Calu3 (cell line): ENCODE measurements at regions not wholly inside any gene's neighbourhood (a gene's known extent, or its start where the extent isn't known, plus 50 kb on each side); places are given as distances from the start of the nearest gene placed in this dataset.
"Not testable (repeated sequence)": the region's sequence is repeated elsewhere in the genome, so short reads cannot be mapped to it uniquely, and the experiment has no call there.

Experiments used
- BruUV-seq: library from RNA; stranded (reverse); fragments of 400-500 nt; replicated peaks from 2 replicates; lab custom pipeline; 2021; lab: Mats Ljungman, UMichigan
- CTCF ChIA-PET: fragments of 300-600 bp; sonication (Branson Sonifier 250); formaldehyde crosslinking; loops from one replicate; lab custom pipeline; 2022; ENCODE audit warnings: antibody characterized with exemption; lab: Charles Lee
- DNase-seq: peaks from one replicate; pipeline ENCODE4 v3.0.0; 2022
- H3K27ac Mint-ChIP-seq: one replicate; pipeline ENCODE4 v1.8.0; 2022; ENCODE audit warnings: mixed read lengths; ENCODE audit not compliant: unreplicated experiment
- H3K27me3 Mint-ChIP-seq: one replicate; pipeline ENCODE4 v1.8.0; 2022; ENCODE audit warnings: mixed read lengths; ENCODE audit not compliant: unreplicated experiment
- H3K36me3 Mint-ChIP-seq: one replicate; pipeline ENCODE4 v1.8.0; 2022; ENCODE audit warnings: mild to moderate bottlenecking, moderate library complexity, mixed read lengths; ENCODE audit not compliant: insufficient read depth, unreplicated experiment
- H3K4me1 Mint-ChIP-seq: one replicate; pipeline ENCODE4 v1.8.0; 2022; ENCODE audit warnings: mild to moderate bottlenecking, low read depth, mixed read lengths; ENCODE audit not compliant: unreplicated experiment
- H3K4me3 Mint-ChIP-seq: one replicate; pipeline ENCODE4 v1.8.0; 2022; ENCODE audit warnings: mild to moderate bottlenecking, low read depth, moderate library complexity, mixed read lengths; ENCODE audit not compliant: unreplicated experiment
- H3K9me3 Mint-ChIP-seq: one replicate; pipeline ENCODE4 v1.8.0; 2022; ENCODE audit warnings: low read depth, mixed read lengths; ENCODE audit not compliant: unreplicated experiment
- intact Hi-C: fragments of 100-400 bp; cut with micrococcal nuclease; formaldehyde crosslinking; loops from one replicate; pipeline ENCODE4 v1.10.0; 2022; ENCODE audit not compliant: unreplicated experiment

GRCh38 chr9:42310972-42311371 is 127.5 kb downstream of the SPATA31A6 start:
- BruUV-seq, H3K27ac Mint-ChIP-seq, H3K27me3 Mint-ChIP-seq, H3K36me3 Mint-ChIP-seq, CTCF ChIA-PET, DNase-seq, H3K4me1 Mint-ChIP-seq, intact Hi-C loops, H3K4me3 Mint-ChIP-seq, H3K9me3 Mint-ChIP-seq: not testable (repeated sequence)

- H3K4me1 Mint-ChIP-seq, H3K36me3 Mint-ChIP-seq, H3K9me3 Mint-ChIP-seq, CTCF ChIA-PET, intact Hi-C loops, H3K27me3 Mint-ChIP-seq, DNase-seq, BruUV-seq, H3K27ac Mint-ChIP-seq, H3K4me3 Mint-ChIP-seq: not testable (repeated sequence)
These were observed 132.6 kb downstream of the SPATA31A6 start for GRCh38 chr9:42316026-42316425.

- H3K36me3 Mint-ChIP-seq, H3K4me1 Mint-ChIP-seq, H3K27me3 Mint-ChIP-seq, BruUV-seq, CTCF ChIA-PET, H3K27ac Mint-ChIP-seq, H3K4me3 Mint-ChIP-seq, H3K9me3 Mint-ChIP-seq, DNase-seq, intact Hi-C loops: not testable (repeated sequence)
These were observed 134.2 kb downstream of the SPATA31A6 start for GRCh38 chr9:42317677-42318076.

GRCh38 chr9:42323084-42323809 is 139.8 kb downstream of the SPATA31A6 start:
- H3K27ac Mint-ChIP-seq, H3K9me3 Mint-ChIP-seq: not testable (repeated sequence)

GRCh38 chr9:42325142-42325541 is 141.7 kb downstream of the SPATA31A6 start:
- H3K4me3 Mint-ChIP-seq, H3K9me3 Mint-ChIP-seq, DNase-seq, CTCF ChIA-PET, intact Hi-C loops, BruUV-seq, H3K27me3 Mint-ChIP-seq, H3K4me1 Mint-ChIP-seq, H3K36me3 Mint-ChIP-seq, H3K27ac Mint-ChIP-seq: not testable (repeated sequence)

More at GRCh38 chr9:42323084-42323809, 139.8 kb downstream of the SPATA31A6 start:
- H3K4me1 Mint-ChIP-seq, CTCF ChIA-PET, H3K36me3 Mint-ChIP-seq, H3K4me3 Mint-ChIP-seq, intact Hi-C loops, BruUV-seq, H3K27me3 Mint-ChIP-seq, DNase-seq: not testable (repeated sequence)

GRCh38 chr9:42325561-42325960 is 142.1 kb downstream of the SPATA31A6 start:
- H3K9me3 Mint-ChIP-seq, BruUV-seq, H3K36me3 Mint-ChIP-seq, DNase-seq, H3K27me3 Mint-ChIP-seq, intact Hi-C loops, H3K27ac Mint-ChIP-seq, H3K4me1 Mint-ChIP-seq, CTCF ChIA-PET, H3K4me3 Mint-ChIP-seq: not testable (repeated sequence)

GRCh38 chr9:42326482-42326881 is 143.0 kb downstream of the SPATA31A6 start:
- intact Hi-C loops, DNase-seq, H3K9me3 Mint-ChIP-seq, H3K4me1 Mint-ChIP-seq, CTCF ChIA-PET, H3K27ac Mint-ChIP-seq, H3K27me3 Mint-ChIP-seq, BruUV-seq, H3K36me3 Mint-ChIP-seq, H3K4me3 Mint-ChIP-seq: not testable (repeated sequence)

- BruUV-seq, H3K4me3 Mint-ChIP-seq, H3K27me3 Mint-ChIP-seq, H3K4me1 Mint-ChIP-seq, H3K36me3 Mint-ChIP-seq, H3K9me3 Mint-ChIP-seq, DNase-seq, CTCF ChIA-PET, intact Hi-C loops: not testable (repeated sequence)
- H3K27ac Mint-ChIP-seq, result peak overlapping the region; percentile 85
These were observed 151.9 kb downstream of the SPATA31A6 start for GRCh38 chr9:42335342-42335741.

- DNase-seq, H3K4me3 Mint-ChIP-seq, H3K36me3 Mint-ChIP-seq, H3K4me1 Mint-ChIP-seq, intact Hi-C loops, CTCF ChIA-PET, H3K9me3 Mint-ChIP-seq, BruUV-seq, H3K27ac Mint-ChIP-seq, H3K27me3 Mint-ChIP-seq: not testable (repeated sequence)
These were observed 152.7 kb downstream of the SPATA31A6 start for GRCh38 chr9:42335984-42336657.

GRCh38 chr9:42338275-42338674 is 154.8 kb downstream of the SPATA31A6 start:
- H3K36me3 Mint-ChIP-seq, H3K4me1 Mint-ChIP-seq, DNase-seq, intact Hi-C loops, H3K27ac Mint-ChIP-seq, CTCF ChIA-PET, H3K9me3 Mint-ChIP-seq, H3K27me3 Mint-ChIP-seq, H3K4me3 Mint-ChIP-seq, BruUV-seq: not testable (repeated sequence)
